NT2/D1 (cell line): ENCODE measurements at regions not wholly inside any gene's neighbourhood (a gene's known extent, or its start where the extent isn't known, plus 50 kb on each side); places are given as distances from the start of the nearest gene placed in this dataset.

Experiments used
- DNase-seq: peaks from one replicate; pipeline ENCODE4 v3.0.0-alpha.2; 2011; ENCODE audit warnings: low read depth, low spot score
- H3K27me3 ChIP-seq: 2 replicates; pipeline ENCODE4 v1.6.0; 2011; ENCODE audit warnings: mild to moderate bottlenecking; ENCODE audit not compliant: insufficient read length, insufficient read depth
- H3K36me3 ChIP-seq: 2 replicates; pipeline ENCODE4 v1.6.1; 2011; ENCODE audit warnings: mild to moderate bottlenecking, low read length, mixed read lengths; ENCODE audit not compliant: insufficient read depth, insufficient read length
- H3K4me1 ChIP-seq: 2 replicates; pipeline ENCODE4 v1.5.1; 2011; ENCODE audit not compliant: insufficient read depth, insufficient read length
- H3K4me3 ChIP-seq: 2 replicates; pipeline ENCODE4 v1.5.1; 2011; ENCODE audit warnings: low read depth; ENCODE audit not compliant: insufficient read length
- H3K9ac ChIP-seq: 2 replicates; pipeline ENCODE4 v1.6.0; 2011; ENCODE audit warnings: low read depth; ENCODE audit not compliant: insufficient read length
- H3K9me3 ChIP-seq: 2 replicates; pipeline ENCODE4 v1.5.1; 2011; ENCODE audit warnings: mild to moderate bottlenecking, low read length; ENCODE audit not compliant: insufficient read depth
- SUZ12 ChIP-seq: IDR thresholded peaks from 2 replicates; pipeline ENCODE4 v1.6.1; 2011; ENCODE audit not compliant: insufficient read length, insufficient read depth; ENCODE audit errors: extremely low read depth
- YY1 ChIP-seq: IDR thresholded peaks from 2 replicates; pipeline ENCODE4 v1.6.1; 2011; ENCODE audit not compliant: insufficient read length, insufficient read depth
- ZNF274 ChIP-seq: IDR thresholded peaks from 2 replicates; pipeline ENCODE4 v1.6.1; 2011; ENCODE audit warnings: mild to moderate bottlenecking, low read depth, low read length

DNA sequence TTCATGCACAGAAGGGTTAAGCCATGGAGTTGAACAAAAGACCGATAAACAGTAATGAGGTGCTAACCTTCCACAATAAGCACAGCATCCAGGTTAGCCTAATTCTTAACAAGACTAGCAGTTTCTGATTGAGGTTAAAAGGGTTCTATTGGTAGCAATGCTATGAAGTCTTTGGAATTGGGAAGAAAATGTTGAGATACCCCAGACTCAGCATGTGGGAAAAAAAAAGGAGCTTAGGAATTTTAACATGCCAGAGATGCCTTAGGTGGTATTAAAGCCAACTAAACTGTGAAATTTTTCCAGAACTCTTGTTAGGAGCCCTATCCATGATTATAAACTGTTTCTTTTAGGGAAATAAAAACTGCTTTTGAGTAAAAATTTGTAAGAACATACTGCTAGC lies 391.7 kb downstream of the GABRG1 start:
- Histone ChIP-seq H3K9me3 (no peaks in the 10 kb centered on the region), H3K36me3 (no peaks in the 10 kb centered on the region), H3K4me3 (no peak overlapping the region), H3K27me3 (no peaks in the 10 kb centered on the region), H3K9ac (no peak overlapping the region), H3K4me1 (no peaks in the 10 kb centered on the region)
- no peak for DNase-seq
- TF ChIP-seq SUZ12 (no peak), YY1 (no peak), ZNF274 (no peak)

GRCh38 chr4:45716093-45716492 lies 407.8 kb downstream of the GABRG1 start:
- no peaks in the 10 kb centered on the region for H3K36me3 ChIP-seq
- H3K4me3 ChIP-seq = no peak overlapping the region
- H3K9ac ChIP-seq = no peak overlapping the region
- TF ChIP-seq YY1 = no peak
- no peak for TF ChIP-seq ZNF274
- TF ChIP-seq SUZ12 = no peak
- DNase-seq = no peak
- no peaks in the 10 kb centered on the region for H3K27me3 ChIP-seq
- H3K4me1 ChIP-seq = no peaks in the 10 kb centered on the region
- no peaks in the 10 kb centered on the region for H3K9me3 ChIP-seq

GRCh38 chr4:45713996-45714395 lies 409.9 kb downstream of the GABRG1 start:
- H3K27me3 ChIP-seq = no peaks in the 10 kb centered on the region
- no peak overlapping the region for H3K9ac ChIP-seq
- no peak for TF ChIP-seq SUZ12
- no peak for TF ChIP-seq YY1
- no peak for TF ChIP-seq ZNF274
- H3K4me3 ChIP-seq = no peak overlapping the region
- no peaks in the 10 kb centered on the region for H3K4me1 ChIP-seq
- no peak for DNase-seq
- no peaks in the 10 kb centered on the region for H3K36me3 ChIP-seq
- no peaks in the 10 kb centered on the region for H3K9me3 ChIP-seq

GRCh38 chr4:45701621-45702020 lies 422.2 kb downstream of the GABRG1 start:
- no peak overlapping the region for H3K4me3 ChIP-seq
- no peak for DNase-seq
- H3K36me3 ChIP-seq = no peaks in the 10 kb centered on the region
- TF ChIP-seq ZNF274 (no peak), SUZ12 (no peak), YY1 (no peak)
- H3K27me3 ChIP-seq = no peaks in the 10 kb centered on the region
- H3K9me3 ChIP-seq = no peaks in the 10 kb centered on the region
- H3K4me1 ChIP-seq = no peaks in the 10 kb centered on the region
- no peak overlapping the region for H3K9ac ChIP-seq

DNA sequence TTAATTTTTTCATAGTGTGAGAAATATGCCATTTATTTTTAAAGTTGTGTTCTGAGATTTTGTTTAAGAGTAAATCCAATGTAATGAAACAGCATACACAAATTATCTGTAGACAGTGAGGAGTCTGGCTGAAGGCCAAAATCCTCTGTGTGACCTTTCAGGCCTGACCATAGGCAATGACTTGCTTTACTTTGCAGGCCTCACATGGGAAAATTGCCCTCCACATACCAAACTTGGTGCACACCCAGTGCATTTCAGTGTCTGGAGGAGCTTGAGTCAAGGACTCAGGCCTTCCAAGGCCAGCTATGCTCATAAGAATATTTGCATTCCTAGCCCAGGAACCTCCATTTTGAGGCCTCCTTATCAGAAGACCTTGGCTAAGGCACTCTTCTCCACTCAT lies 430.1 kb downstream of the GABRG1 start:
- Histone ChIP-seq H3K4me1 (no peaks in the 10 kb centered on the region), H3K4me3 (no peak overlapping the region), H3K27me3 (no peaks in the 10 kb centered on the region), H3K9me3 (no peaks in the 10 kb centered on the region), H3K36me3 (no peaks in the 10 kb centered on the region), H3K9ac (no peak overlapping the region)
- no peak for DNase-seq
- no peak for TF ChIP-seq SUZ12

DNA sequence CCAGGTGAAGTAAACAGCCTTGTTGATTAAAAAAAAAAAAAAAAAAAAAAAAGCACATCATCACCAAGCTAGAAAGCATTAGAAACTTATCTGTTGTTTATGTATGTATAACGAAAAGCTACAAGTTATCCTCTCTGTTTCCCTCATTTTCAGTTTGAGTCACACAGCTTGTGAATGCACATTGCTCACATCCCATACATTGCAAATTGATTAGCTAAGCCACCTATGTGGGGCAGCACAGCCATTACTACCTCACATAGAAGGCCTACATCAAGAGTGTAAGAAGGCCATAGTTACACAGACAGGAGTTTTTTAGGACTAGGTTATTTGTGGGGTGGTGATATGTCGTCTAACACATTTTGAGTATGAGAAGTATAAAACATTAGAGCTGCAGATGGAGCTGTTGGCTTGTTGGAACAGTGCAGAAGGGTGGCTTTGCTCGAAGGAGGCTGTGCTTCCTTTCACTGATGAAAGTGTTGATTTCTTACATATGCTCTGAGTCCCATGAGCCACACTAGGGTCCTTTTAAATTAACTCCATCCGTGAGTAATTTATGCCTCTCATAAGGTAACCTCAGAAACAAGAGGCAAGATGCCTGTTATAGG lies 431.6 kb downstream of the GABRG1 start:
- no peaks in the 10 kb centered on the region for H3K4me1 ChIP-seq
- no peaks in the 10 kb centered on the region for H3K36me3 ChIP-seq
- H3K9me3 ChIP-seq = no peaks in the 10 kb centered on the region
- no peak for TF ChIP-seq ZNF274
- H3K4me3 ChIP-seq = no peak overlapping the region
- H3K9ac ChIP-seq = no peak overlapping the region
- DNase-seq = no peak
- no peaks in the 10 kb centered on the region for H3K27me3 ChIP-seq

DNA sequence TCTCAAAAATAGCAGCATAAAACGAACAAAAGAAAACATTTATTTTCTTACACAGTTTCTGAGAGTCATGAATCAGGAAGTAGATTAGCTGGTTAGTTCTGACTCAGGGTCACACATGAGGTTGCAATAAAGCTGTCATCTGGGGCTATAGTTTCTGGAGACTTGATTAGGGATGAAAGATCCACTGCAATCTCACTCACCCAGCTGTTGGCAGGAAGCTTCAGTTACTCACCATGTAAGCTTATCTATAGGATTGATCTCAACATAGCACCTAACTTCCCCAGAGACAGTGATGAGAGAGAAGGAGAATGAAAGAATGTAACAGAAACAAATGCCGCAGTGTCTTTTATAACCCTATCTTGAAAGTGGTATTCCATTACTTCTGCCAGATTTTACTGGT lies 435.5 kb downstream of the GABRG1 start:
- Histone ChIP-seq H3K9me3 (no peaks in the 10 kb centered on the region), H3K4me1 (no peaks in the 10 kb centered on the region), H3K9ac (no peak overlapping the region), H3K36me3 (no peaks in the 10 kb centered on the region), H3K4me3 (no peak overlapping the region), H3K27me3 (no peaks in the 10 kb centered on the region)
- no peak for DNase-seq
- TF ChIP-seq SUZ12 = no peak
- TF ChIP-seq ZNF274 = no peak
- no peak for TF ChIP-seq YY1

- no peaks in the 10 kb centered on the region for H3K9me3 ChIP-seq
- H3K4me1 ChIP-seq = no peaks in the 10 kb centered on the region
- H3K4me3 ChIP-seq = no peak overlapping the region
- H3K27me3 ChIP-seq = no peaks in the 10 kb centered on the region
- no peak for DNase-seq
- TF ChIP-seq SUZ12 (no peak), YY1 (no peak), ZNF274 (no peak)
- H3K36me3 ChIP-seq = no peaks in the 10 kb centered on the region
- H3K9ac ChIP-seq = no peak overlapping the region
Observed at GRCh38 chr4:45679411-45679810, 444.4 kb downstream of the GABRG1 start.
